ENCODE measurements at regions not wholly inside any gene's neighbourhood (a gene's known extent, or its start where the extent isn't known, plus 50 kb on each side); places are given as distances from the start of the nearest gene placed in this dataset.

- TF ChIP-seq CTCF (IDR thresholded peaks at IDR 0.05 in 8 of 11, conservative IDR thresholded peaks at IDR 0.05 in 3 of 11): no peak
- no peak for TF ChIP-seq POLR2AphosphoS5 (IDR thresholded peaks at IDR 0.05)
Measured at GRCh38 chr2:72031346-72032110, 116.1 kb downstream of the CYP26B1 start.

All from spleen (tissue), 7 donors.